Epithelial cell of esophagus (primary cell): ENCODE measurements at regions not wholly inside any gene's neighbourhood (a gene's known extent, or its start where the extent isn't known, plus 50 kb on each side); places are given as distances from the start of the nearest gene placed in this dataset.
A peak's percentile ranks its signal among the peaks of the same experiment; 100 is the strongest.
"Not testable (repeated sequence)": the region's sequence is repeated elsewhere in the genome, so short reads cannot be mapped to it uniquely, and the experiment has no call there.

ENCODE experiments used
- DNase-seq: peaks from one replicate; pipeline ENCODE4 v3.0.0; 2010; ENCODE audit warnings: low read depth
- H3K4me3 ChIP-seq: 2 replicates; pipeline ENCODE4 v1.5.1; 2011; ENCODE audit warnings: mild to moderate bottlenecking, low read length, control low read depth
- TF ChIP-seq, protein P1 (sequence below): IDR thresholded peaks from 2 replicates; pipeline ENCODE4 v1.5.1; 2011; ENCODE audit warnings: low read depth, mild to moderate bottlenecking, low read length, control low read depth, inconsistent platforms; ENCODE audit not compliant: insufficient read depth; ENCODE audit errors: missing control alignments

- DNase-seq = no peak
- TF ChIP-seq, protein P1, sequence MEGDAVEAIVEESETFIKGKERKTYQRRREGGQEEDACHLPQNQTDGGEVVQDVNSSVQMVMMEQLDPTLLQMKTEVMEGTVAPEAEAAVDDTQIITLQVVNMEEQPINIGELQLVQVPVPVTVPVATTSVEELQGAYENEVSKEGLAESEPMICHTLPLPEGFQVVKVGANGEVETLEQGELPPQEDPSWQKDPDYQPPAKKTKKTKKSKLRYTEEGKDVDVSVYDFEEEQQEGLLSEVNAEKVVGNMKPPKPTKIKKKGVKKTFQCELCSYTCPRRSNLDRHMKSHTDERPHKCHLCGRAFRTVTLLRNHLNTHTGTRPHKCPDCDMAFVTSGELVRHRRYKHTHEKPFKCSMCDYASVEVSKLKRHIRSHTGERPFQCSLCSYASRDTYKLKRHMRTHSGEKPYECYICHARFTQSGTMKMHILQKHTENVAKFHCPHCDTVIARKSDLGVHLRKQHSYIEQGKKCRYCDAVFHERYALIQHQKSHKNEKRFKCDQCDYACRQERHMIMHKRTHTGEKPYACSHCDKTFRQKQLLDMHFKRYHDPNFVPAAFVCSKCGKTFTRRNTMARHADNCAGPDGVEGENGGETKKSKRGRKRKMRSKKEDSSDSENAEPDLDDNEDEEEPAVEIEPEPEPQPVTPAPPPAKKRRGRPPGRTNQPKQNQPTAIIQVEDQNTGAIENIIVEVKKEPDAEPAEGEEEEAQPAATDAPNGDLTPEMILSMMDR = no peak
- no peak overlapping the region for H3K4me3 ChIP-seq
These were observed 289.8 kb upstream of the GRAMD2B start for GRCh38 chr5:126133424-126133823.

DNA sequence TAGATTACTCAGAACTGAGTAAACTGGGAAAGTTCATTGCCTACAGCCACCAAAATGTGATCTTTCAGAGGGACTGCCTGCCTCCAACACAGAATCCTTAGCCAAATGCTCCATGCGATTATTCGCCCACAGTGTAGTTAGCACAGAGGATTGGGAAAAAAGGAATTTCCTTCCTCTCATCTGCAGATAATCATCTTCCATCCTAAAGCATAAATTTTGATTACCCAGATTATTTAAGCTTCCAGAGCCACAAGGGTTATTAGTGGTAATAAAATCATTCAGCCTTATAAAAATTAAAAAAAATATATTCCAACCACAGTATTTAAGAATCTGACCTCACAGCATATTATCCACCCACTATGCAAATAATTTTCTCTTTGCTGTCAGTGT lies 285.3 kb upstream of the GRAMD2B start:
- TF ChIP-seq, protein P1 = no peak
- H3K4me3 ChIP-seq = no peak overlapping the region
- DNase-seq = no peak

DNA sequence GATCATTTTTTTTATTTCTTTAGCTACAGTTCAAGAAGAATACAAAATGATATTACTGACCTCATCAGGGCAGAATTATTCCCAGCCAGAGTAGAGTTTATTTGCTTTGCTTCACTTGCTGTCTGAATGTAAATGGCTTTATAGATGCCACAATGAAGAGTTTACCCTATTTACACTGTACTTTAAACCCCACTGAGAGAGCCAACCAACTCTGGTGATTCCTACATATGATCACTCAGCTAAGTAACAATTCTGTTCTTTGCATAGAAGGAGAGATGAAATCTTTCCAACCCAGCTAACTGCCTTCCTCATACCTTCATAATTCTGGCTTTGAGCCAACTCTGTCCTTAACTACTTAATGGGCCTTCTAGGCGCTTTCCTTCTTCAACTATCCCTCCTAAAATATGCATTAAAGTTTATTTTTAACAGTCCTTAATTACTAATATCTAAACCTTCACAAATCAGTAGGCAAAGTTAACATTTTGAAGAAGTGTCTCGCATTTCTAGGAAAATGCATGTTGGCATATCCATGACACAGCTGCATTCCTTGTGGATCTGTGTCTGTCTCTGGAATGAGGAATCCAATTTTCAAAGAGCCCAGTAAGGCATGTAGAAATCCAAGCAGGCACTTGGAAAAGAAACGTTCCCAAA lies 284.8 kb upstream of the GRAMD2B start:
- TF ChIP-seq, protein P1 = no peak
- no peak overlapping the region for H3K4me3 ChIP-seq
- peak; percentile 49 for DNase-seq

DNA sequence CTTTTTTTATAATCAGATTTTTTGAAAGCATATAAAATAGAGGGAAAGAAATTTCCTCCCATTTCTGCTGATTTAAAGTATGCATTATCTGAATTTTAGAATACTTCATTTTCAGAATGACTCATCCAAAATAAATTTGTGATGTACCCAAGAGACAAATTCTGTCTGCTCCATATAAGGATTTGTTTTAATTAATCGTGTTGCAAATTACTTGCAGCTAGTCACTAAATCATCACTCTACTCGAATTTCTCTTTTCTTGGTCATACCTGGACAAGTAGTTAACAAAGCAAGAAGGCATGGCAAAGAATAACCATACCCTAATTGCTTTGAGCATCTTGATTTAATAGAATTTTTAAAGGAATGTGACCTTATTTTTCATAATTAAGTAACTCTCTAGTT lies 284.1 kb upstream of the GRAMD2B start:
- no peak overlapping the region for H3K4me3 ChIP-seq
- no peak for DNase-seq
- TF ChIP-seq, protein P1 = no peak

GRCh38 chr5:126139773-126140172 lies 283.4 kb upstream of the GRAMD2B start:
- TF ChIP-seq, protein P1 = no peak
- no peak overlapping the region for H3K4me3 ChIP-seq
- peak; percentile 41 for DNase-seq

- TF ChIP-seq, protein P1 = no peak
- no peak for DNase-seq
- no peak overlapping the region for H3K4me3 ChIP-seq
These were observed 279.6 kb upstream of the GRAMD2B start for GRCh38 chr5:126143622-126144021.

DNA sequence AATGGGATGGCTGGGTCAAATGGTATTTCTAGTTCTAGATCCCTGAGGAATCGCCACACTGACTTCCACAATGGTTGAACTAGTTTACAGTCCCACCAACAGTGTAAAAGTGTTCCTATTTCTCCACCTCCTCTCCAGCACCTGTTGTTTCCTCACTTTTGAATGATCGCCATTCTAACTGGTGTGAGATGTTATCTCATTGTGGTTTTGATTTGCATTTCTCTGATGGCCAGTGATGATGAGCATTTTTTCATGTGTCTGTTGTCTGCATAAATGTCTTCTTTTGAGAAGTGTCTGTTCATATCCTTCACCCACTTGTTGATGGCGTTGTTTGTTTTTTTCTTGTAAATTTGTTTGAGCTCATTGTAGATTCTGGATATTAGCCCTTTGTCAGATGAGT lies 272.9 kb upstream of the GRAMD2B start:
- DNase-seq, H3K4me3 ChIP-seq: not testable (repeated sequence)

DNA sequence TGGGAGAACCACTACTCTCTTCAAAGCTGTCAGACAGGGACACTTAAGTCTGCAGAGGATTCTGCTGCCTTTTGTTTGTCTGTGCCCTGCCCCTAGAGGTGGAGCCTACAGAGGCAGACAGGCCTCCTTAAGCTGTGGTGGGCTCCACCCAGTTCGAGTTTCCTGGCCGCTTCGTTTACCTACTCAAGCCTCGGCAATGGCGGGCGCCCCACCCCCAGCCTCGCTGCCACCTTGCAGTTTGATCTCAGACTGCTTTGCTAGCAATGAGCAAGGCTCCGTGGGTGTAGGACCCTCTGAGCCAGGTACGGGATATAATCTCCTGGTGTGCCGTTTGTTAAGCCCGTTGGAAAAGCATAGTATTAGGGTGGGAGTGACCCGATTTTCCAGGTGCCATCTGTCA lies 267.9 kb upstream of the GRAMD2B start:
- not testable (repeated sequence) for DNase-seq, H3K4me3 ChIP-seq
